Fibroblast of lung (primary cell): ENCODE measurements at regions not wholly inside any gene's neighbourhood (a gene's known extent, or its start where the extent isn't known, plus 50 kb on each side); places are given as distances from the start of the nearest gene placed in this dataset.
A peak's percentile ranks its signal among the peaks of the same experiment; 100 is the strongest.

Experiments
- DNase-seq, 2 donors: peaks; one replicate each; pipeline versions ENCODE4 v3.0.0 to v3.0.0-alpha.2; 2010; ENCODE audit warnings: low read depth in 2 of 2
- H2AFZ ChIP-seq: 2 replicates; pipeline ENCODE4 v1.5.1; 2012; ENCODE audit warnings: low read length, control low read depth, inconsistent platforms
- H3K27ac ChIP-seq: 2 replicates; pipeline ENCODE4 v1.5.1; 2011; ENCODE audit warnings: low read length, control low read depth; ENCODE audit not compliant: insufficient read depth
- H3K27me3 ChIP-seq: 2 replicates; pipeline ENCODE4 v1.5.1; 2011; ENCODE audit warnings: mild to moderate bottlenecking, low read length; ENCODE audit not compliant: control insufficient read depth, insufficient read depth
- H3K36me3 ChIP-seq: 2 replicates; pipeline ENCODE4 v1.5.1; 2011; ENCODE audit warnings: low read length; ENCODE audit not compliant: control insufficient read depth, insufficient read depth
- H3K4me1 ChIP-seq: 2 replicates; pipeline ENCODE4 v1.5.1; 2011; ENCODE audit warnings: low read length; ENCODE audit not compliant: control insufficient read depth, insufficient read depth; ENCODE audit errors: extremely low read depth
- H3K4me2 ChIP-seq: 2 replicates; pipeline ENCODE4 v1.5.1; 2011; ENCODE audit warnings: low read length, control low read depth; ENCODE audit not compliant: insufficient read depth; ENCODE audit errors: extremely low read depth
- H3K4me3 ChIP-seq, 4 experiments: fragments of 200-600 bp in 1 of 4; sonication (generic) in 1 of 4; replicated peaks in 1 of 4; 2 replicates each; pipeline ENCODE4 v1.5.1; 2011 to 2016; ENCODE audit warnings: low read length in 4 of 4, low read depth in 3 of 4, mild to moderate bottlenecking in 3 of 4, control low read depth in 2 of 4, inconsistent platforms in 1 of 4, mixed read lengths in 1 of 4; ENCODE audit not compliant: insufficient read depth in 1 of 4; ENCODE audit errors: control extremely low read depth in 1 of 4
- H3K79me2 ChIP-seq: 2 replicates; pipeline ENCODE4 v1.5.1; 2012; ENCODE audit warnings: mild to moderate bottlenecking, low read length, inconsistent platforms; ENCODE audit not compliant: control insufficient read depth, insufficient read depth
- H3K9ac ChIP-seq: 2 replicates; pipeline ENCODE4 v1.5.1; 2011; ENCODE audit warnings: mild to moderate bottlenecking, low read length, control low read depth; ENCODE audit not compliant: insufficient read depth
- H3K9me3 ChIP-seq: 2 replicates; pipeline ENCODE4 v1.5.1; 2012; ENCODE audit warnings: low read depth, low read length; ENCODE audit not compliant: control insufficient read depth, insufficient read depth
- H4K20me1 ChIP-seq: 2 replicates; pipeline ENCODE4 v1.5.1; 2011; ENCODE audit warnings: low read length; ENCODE audit not compliant: control insufficient read depth, insufficient read depth; ENCODE audit errors: extremely low read depth
- EZH2 ChIP-seq: IDR thresholded peaks from 2 replicates; pipeline ENCODE4 v1.5.1; 2012; ENCODE audit warnings: low read length, control low read depth, mild to moderate bottlenecking; ENCODE audit errors: missing control alignments
- TF ChIP-seq, protein P1 (sequence below), 2 donors: IDR thresholded peaks in 1 of 2; conservative IDR thresholded peaks in 1 of 2; 1 replicate in 1 of 2; 2 replicates in 1 of 2; pipeline ENCODE4 v1.5.1; 2011 to 2012; ENCODE audit warnings: low read length in 2 of 2, control low read depth in 1 of 2, inconsistent platforms in 1 of 2, low read depth in 1 of 2, mild to moderate bottlenecking in 1 of 2

DNA sequence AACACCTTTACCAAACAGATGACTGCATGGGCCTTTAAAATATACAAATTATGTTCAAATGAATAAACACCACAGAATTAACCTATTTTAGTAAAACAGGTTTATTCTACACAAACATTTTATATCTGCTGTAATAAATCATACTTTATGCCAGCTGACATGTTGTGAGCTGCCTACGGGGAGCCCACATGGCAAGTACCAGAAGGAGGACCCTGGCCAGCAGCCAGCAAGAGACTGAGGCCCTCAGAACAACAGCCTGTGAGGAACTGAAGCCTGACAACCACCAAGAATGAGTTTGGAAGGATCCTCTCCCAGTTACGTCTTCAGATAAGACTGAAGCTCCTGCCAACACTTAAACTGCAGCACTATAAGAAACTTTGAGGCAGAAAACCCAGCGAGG is 377.0 kb downstream of the PDGFC start:
- DNase-seq, result peak in 1 of 2 donors; percentile 49
- H2AFZ ChIP-seq, result peak overlapping the region; percentile 27
- no peaks in the 10 kb centered on the region for H3K9me3 ChIP-seq

DNA sequence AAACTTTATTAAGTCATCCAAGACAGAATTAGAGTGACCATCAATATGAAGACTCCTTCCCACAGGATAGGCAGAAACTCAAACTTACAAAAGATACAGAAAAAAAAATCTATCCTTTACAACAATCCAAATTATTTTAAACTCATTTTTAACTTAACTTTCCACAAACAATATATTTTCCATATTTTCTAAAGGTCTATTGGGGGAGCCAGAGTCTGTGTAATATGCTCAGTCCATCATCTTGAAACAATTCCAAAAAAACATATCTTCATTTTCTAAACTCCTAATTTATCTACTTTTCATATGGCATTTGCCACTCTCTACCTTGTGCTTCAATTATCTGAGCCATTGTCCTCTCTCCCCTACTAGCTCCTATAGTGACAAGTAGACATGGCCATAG is 378.1 kb downstream of the PDGFC start:
- Histone ChIP-seq H2AFZ (no peak overlapping the region), H3K9ac (no peak overlapping the region), H3K4me1 (no peaks in the 10 kb centered on the region), H3K4me2 (no peak overlapping the region), H3K36me3 (no peaks in the 10 kb centered on the region), H3K79me2 (no peaks in the 10 kb centered on the region), H3K9me3 (no peaks in the 10 kb centered on the region), H4K20me1 (no peaks in the 10 kb centered on the region), H3K27me3 (no peaks in the 10 kb centered on the region), H3K27ac (no peak overlapping the region), H3K4me3 (no peak overlapping the region)
- peak in 1 of 2 donors; percentile 50 for DNase-seq
- TF ChIP-seq, protein P1, sequence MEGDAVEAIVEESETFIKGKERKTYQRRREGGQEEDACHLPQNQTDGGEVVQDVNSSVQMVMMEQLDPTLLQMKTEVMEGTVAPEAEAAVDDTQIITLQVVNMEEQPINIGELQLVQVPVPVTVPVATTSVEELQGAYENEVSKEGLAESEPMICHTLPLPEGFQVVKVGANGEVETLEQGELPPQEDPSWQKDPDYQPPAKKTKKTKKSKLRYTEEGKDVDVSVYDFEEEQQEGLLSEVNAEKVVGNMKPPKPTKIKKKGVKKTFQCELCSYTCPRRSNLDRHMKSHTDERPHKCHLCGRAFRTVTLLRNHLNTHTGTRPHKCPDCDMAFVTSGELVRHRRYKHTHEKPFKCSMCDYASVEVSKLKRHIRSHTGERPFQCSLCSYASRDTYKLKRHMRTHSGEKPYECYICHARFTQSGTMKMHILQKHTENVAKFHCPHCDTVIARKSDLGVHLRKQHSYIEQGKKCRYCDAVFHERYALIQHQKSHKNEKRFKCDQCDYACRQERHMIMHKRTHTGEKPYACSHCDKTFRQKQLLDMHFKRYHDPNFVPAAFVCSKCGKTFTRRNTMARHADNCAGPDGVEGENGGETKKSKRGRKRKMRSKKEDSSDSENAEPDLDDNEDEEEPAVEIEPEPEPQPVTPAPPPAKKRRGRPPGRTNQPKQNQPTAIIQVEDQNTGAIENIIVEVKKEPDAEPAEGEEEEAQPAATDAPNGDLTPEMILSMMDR (conservative IDR thresholded peaks at IDR 0.05 in 1 of 2, IDR thresholded peaks at IDR 0.05 in 1 of 2; ENCODE audit: low read depth in 1 of 2, low read length in 2 of 2), result peak in 1 of 2 donors; percentile 13
- TF ChIP-seq EZH2, result no peak

More for the DNA sequence above, 377.0 kb downstream of the PDGFC start:
- Histone ChIP-seq H3K4me2 (no peak overlapping the region), H3K27me3 (no peaks in the 10 kb centered on the region), H4K20me1 (no peaks in the 10 kb centered on the region), H3K9ac (no peak overlapping the region), H3K4me1 (no peaks in the 10 kb centered on the region), H3K36me3 (no peaks in the 10 kb centered on the region), H3K79me2 (no peaks in the 10 kb centered on the region), H3K27ac (no peak overlapping the region), H3K4me3 (no peak overlapping the region)
- TF ChIP-seq, protein P1 (conservative IDR thresholded peaks at IDR 0.05 in 1 of 2, IDR thresholded peaks at IDR 0.05 in 1 of 2; ENCODE audit: low read depth in 1 of 2, low read length in 2 of 2), result no peak
- no peak for TF ChIP-seq EZH2

DNA sequence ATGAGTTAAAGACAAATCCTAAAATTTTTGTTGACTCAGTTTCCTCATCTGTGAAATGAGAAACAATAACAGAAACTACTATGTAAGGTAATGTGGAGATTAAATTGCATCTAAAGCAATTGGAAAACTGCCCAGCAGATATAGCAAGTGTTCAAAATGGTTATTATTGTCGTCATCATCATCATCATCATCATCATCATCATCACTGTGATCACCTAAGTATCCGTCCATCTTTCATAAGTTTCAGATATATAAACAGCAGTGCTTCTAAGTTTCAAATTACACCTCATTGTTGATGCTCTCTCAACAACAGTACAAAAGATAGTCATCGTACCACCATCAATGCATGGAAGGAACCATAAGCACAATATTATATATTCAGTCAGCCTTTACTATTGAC is 379.9 kb downstream of the PDGFC start:
- no peak overlapping the region for H3K4me2 ChIP-seq
- no peaks in the 10 kb centered on the region for H3K9me3 ChIP-seq
- H3K27me3 ChIP-seq, result no peaks in the 10 kb centered on the region
- no peaks in the 10 kb centered on the region for H3K4me1 ChIP-seq
- no peak overlapping the region for H3K27ac ChIP-seq
- DNase-seq, result no peak
- no peak overlapping the region for H3K9ac ChIP-seq
- TF ChIP-seq EZH2, result no peak
- TF ChIP-seq, protein P1 (conservative IDR thresholded peaks at IDR 0.05 in 1 of 2, IDR thresholded peaks at IDR 0.05 in 1 of 2; ENCODE audit: low read depth in 1 of 2, low read length in 2 of 2), result no peak
- no peaks in the 10 kb centered on the region for H3K36me3 ChIP-seq
- no peaks in the 10 kb centered on the region for H3K79me2 ChIP-seq
- no peak overlapping the region for H2AFZ ChIP-seq
- H4K20me1 ChIP-seq, result no peaks in the 10 kb centered on the region
- no peak overlapping the region for H3K4me3 ChIP-seq
